Body of pancreas (tissue), 4 donors: ENCODE measurements at regions not wholly inside any gene's neighbourhood (a gene's known extent, or its start where the extent isn't known, plus 50 kb on each side); places are given as distances from the start of the nearest gene placed in this dataset.

Source experiments
- CTCF ChIP-seq, 7 experiments: fragments of 450-650 bp in 4 of 7; fragments of 200-600 bp in 3 of 7; sonication (generic) in 3 of 7; IDR thresholded peaks; one replicate each; pipeline ENCODE4 v1.5.1; 2016 to 2019; ENCODE audit warnings: antibody characterized with exemption in 7 of 7
- POLR2A ChIP-seq, 3 donors: fragments of 450-650 bp; IDR thresholded peaks; one replicate each; pipeline ENCODE4 v1.6.1; 2016; ENCODE audit warnings: antibody characterized with exemption in 3 of 3, mild to moderate bottlenecking in 2 of 3

- TF ChIP-seq CTCF (IDR thresholded peaks at IDR 0.05) (no peak), POLR2A (IDR thresholded peaks at IDR 0.05) (no peak)
These were observed 194.3 kb upstream of the SMLR1 start for GRCh38 chr6:130632897-130633296.
